ENCODE measurements at regions not wholly inside any gene's neighbourhood (a gene's known extent, or its start where the extent isn't known, plus 50 kb on each side); places are given as distances from the start of the nearest gene placed in this dataset.

DNA sequence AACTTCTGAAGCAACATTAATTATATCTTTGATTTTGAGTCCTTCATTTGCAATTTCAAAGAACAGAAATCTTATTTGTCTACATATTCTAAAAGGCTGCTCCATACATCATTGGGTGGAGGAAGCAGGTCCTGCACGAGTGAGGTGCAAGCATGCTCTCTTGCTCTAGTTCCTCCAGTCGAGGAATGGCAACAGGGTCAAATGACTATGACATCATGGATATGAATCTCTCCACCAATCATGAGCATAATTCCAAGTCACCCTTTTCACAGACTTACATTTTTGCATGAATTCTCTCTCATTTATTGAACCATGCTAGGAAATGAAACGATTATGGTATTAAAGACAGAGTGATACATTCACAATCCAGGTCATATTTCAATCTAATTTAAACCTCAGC, 608.8 kb upstream of the SOX11 start:
- DNase-seq = no peak

DNA sequence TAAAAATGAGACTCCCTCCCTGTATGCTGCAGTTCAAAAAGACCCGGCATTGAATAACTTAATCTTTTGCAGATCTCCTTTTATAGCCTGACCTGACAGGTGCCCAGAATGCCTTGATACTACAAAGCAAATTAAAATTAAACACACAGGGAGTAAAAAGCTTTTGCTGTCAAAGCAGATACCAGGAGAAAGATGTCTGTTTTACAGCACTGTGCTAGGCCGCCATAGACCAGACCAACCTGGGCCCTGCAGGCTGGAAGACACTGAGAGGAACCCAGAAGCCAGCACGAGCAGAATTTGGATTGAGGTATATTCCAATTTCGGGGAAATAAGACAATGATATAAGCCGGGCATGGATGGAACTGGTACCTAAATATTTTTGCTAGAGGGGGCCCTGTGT, 602.8 kb upstream of the SOX11 start:
- no peak for DNase-seq

DNA sequence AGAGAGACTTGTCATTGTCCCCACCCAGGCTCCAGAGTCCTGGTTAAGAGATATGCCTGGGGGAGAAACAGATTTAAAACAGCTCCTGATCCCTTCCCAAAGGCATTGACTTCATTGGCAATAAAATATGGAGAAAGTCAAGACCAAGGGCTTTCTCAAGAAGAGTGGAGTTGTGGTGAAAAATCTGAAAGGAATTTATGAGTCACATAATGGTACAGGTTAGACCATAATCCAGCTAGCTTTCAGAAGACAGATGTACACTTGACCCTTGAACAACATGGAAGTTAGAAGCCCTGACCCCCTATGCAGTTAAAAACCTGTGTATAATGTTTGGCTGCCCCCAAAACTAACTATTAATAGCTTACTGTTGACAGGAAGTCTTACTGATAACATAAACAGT, 599.1 kb upstream of the SOX11 start:
- no peak for DNase-seq

DNA sequence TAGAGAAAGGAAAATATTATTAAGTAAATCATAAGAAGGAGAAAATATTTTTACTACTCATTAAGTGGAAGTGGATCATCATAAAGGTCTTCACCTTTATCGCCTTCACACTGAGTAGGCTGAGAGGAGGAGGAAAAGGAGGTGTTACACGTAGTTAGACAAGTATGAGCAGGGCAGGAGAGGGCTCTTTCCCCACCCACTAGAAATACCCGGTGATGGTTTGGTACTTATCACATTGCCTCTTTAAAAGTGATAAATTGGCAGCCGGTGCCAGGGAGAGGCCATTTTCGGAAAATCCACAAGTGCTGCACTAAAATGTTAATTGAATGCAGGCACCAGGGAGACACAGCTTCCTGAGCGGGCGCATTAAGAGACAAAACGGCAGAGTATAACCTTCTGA, 598.7 kb upstream of the SOX11 start:
- no peak for DNase-seq

DNA sequence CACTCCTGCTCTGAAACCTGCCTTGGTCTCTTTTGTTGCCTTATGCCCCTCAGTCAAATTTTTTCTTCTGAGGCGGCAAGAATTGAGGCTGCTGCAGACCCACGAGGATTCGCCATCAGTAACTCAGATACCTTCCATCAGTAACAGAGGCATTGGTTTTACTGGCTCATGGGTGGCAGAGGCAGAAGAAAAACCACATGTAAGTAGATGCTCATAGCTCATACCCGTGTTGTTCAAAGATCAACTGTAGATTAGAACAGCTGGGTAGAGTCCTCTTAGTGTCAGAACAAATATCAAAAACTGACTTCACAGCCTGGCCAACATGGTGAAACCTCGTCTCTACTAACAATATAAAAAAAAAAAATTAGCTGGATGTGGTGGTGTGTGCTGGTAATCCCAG, 598.0 kb upstream of the SOX11 start:
- no peak for DNase-seq

DNA sequence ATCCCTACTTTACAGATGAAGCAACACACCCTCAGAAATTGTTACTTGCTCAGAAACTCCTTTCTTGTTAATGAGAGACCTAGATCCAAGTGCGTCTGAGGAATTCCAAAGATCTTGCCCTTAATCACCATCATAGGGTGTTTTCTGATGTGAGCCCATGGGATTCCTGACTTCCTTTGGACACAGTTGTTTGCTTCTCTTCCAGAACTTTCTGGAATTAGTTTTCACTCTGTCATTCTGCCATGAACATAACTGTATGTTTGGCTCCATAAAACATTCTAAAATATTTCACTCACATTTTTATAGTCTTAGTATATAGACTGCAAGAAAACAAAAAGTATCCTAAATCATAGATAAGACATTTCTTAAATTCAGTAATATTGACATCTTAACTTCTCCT, 593.9 kb upstream of the SOX11 start:
- DNase-seq = no peak

DNA sequence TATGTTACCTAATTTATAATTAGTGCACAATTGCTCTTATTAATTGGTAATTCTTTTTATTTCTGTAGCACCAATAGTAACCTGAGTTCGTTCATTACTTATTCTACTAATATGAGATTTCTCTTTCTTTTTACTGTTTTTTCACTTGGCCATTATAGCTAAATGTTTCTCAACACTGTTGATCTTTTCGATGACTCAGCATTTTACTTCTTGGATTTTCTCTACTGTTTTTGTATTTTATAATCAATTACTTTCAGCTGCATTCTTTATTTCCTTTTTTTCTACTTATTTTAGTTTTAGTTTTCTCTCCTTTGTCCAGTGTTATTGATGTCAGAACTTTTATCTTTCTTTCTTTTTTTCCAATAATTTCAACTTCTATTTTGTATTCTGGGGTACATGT, 589.4 kb upstream of the SOX11 start:
- DNase-seq = no peak

DNA sequence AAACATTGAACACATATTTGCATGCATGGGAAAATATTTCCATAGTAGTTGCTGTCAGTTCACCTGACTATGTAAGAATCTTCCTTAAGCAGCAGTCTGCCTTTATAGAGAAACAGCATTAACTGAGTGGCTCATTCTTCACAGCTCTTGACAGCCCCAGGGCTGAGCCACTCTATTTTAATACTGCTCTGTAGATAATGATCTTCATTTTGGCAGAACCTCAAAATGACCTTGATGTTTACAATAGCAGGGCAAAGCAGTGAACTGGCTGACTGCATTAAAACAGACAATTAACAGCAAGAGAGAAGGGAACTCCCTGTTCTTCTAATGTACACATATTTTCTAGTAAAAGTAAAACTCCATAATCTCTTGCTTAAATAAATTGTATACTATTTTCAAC, 580.6 kb upstream of the SOX11 start:
- DNase-seq = peak; percentile 32

DNA sequence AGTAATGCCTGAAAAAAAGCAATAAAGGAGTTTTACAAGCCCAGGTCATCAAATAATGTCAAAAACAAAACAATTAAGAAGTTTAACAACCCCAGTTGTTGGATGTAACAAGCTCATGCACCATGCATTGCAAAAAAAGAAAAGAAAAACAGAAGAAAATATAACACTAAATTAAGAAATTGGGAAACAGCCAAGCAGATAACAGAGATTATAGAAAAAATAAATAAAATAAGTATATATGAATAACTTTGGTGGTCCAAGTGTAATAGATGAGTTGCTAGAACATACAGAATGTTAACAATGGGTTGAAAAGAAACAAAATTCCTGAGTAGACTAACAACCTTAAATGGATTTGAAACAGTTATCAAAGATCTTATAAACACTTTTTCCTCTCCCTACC, 573.1 kb upstream of the SOX11 start:
- no peak for DNase-seq

DNA sequence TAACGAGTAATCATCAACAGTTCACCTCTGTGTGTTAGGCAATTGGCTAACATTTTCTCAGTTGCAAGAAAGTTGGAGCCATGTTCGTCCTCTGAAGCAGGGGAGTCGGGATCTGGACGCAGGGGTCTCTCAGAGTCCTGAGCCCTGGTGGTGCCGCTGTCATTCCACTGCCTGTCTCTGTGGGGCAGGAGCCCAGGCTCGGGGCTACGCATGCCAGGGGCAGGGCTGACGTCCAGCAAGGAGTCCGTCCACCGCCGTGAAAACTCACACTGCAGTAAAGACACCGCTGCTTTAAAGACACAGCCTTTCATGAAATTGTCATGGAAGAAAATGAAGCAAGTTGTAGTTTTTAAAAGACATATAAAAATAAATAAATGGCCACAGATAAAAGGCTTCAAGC, 571.1 kb upstream of the SOX11 start:
- DNase-seq = no peak

DNA sequence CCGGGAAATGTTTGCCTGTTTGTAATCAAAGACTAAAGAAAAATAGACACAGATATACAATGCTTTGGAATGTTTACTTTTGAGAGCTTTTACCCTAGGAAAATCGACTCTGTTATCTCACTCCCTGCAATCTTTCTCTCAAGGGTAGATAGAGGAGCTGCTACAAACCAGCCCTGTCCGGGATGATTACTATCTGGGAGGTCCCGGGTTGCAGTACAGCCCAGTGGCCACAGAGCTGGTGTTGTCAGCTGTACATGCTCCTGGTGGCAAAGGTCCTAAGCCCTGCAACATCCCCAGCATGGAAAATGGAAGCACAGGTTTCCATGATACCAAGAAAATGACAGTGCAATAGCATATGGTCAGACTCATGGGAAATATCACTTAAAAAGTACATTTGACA, 570.5 kb upstream of the SOX11 start:
- DNase-seq = peak; percentile 6

DNA sequence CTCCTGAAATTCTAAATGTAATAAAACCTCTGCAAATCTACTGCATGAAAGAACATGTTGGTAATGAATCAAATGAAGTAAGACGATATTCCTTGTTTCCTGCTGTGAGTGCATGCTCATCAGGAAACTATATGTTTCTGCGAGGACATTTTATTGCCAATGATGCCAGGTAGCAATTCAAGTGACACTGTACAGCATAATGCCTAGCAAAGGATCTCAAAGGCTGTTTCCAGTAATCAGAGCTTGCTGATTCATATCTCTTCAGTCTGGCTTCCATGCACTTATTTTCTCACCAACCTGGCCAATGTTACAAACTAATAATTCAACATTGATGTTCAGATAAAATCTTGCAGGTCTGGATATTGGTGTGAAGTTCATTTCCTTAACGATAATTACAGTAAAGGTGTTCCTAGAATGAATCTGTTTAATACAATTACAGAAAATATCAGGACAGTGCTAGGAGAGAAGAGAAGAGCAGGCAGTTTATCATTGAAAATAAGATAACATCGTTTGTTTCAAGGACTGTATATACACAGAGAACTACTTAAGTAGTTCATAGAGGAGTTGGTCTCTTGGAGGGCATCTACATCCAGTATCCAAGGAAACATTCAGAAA, 568.5 kb upstream of the SOX11 start:
- DNase-seq = no peak

DNA sequence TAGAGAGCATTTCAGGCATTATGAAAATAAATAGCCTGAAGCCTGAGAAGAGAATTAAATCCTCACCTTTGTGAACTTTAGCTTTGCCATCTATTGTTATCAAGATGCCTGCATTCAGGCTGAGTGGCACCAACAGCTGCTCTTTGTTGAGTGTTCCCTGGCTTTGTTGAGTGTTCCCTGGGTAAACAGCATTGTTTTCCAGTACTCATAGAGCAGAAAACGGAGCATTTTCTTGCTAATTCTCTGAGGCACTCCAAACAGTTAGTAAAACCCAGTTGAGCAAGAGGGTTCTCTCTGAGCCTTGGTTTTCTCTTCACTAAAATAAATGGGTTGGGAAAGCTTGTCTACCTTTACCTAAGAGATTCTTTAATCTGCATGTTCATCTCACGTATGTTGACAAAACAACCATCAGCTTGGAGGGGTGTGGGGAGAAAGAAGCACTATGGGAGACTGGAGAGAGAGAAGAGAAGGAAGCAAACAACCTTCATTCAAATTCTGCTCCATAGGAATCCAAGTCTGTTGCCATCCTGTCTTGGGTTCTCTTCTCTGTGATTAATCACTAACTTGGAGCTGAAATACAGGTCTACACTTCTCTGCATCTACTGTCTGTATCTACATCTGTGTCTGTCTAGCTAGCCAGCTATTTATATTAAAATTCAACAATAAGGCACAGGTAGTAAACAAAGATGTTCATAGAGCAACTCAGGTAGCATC, 567.0 kb upstream of the SOX11 start:
- DNase-seq = no peak

DNA sequence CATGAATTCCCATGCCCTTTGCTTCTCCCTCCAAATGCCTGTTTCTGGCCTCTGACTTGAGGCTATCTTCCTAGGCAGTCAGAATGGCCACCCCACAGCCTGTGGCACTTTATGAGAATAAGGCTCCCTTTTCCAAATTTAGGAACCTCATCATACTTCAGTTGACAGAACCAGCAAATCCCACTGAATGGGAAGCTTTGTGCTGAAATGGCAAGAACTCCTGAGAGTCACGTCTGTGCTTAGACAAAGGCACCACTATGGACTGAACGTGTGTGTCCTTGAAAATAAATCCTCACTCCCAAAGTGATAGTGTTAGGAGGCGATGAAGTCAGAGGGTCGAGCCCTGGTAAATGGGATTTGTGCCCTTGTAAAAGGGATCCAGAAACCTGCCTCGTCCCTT, 559.9 kb upstream of the SOX11 start:
- no peak for DNase-seq

DNA sequence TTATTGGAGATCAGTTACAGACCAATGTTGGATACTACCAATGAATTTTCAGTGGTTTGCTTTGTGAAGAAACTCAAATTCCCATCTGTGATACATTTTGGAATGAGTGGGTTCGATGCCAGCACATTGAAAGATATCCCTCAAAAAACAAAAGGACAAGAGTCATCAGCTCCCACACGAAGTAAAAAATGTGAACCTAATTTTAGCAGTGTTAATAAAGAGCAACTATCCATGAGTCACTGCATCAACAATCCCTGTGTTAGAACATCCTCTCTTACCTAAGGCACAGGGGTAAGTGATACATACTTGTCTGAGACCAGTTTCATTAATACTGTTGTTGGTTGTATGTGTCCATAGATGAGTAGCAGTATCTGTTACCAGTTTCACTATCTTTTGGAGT, 551.8 kb upstream of the SOX11 start:
- no peak for DNase-seq

DNA sequence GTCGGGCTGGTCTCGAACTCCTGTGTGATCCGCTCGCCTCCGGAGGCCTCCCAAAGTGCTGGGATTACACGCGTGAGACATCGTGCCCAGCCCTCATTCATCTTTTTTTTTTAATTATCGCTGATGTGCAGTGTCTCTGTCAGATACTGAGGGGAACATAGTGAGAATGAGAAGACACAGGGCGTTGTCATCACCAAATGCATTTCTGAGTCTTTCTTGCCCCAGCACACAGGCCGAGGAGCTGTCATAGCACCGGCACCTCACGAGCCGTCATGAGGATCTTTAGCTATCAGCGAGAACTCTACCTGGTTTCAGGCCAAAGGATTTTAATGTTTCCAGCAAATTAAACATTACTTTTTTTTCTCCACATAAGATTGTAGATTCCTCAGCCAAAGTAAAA, 548.0 kb upstream of the SOX11 start:
- no peak for DNase-seq

DNA sequence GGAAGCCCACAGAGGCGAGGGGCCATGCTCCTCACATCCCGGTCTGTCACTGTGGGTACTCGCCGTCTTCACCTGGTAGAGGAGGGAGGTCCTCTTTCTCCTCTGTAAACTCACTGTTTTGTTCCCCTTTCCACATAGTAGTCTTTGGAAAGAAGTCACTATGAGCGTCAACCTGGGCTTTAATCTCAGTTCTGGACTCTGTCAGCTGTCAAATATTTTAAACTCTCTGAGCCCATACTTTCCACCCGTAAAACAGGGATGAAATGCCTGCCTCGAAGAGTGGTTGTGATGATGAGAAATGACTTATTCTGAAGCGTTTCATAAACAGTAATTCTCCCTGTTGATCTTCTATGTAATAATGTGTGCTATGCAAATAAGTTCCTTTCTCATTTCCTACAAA, 547.1 kb upstream of the SOX11 start:
- peak; percentile 47 for DNase-seq

DNA sequence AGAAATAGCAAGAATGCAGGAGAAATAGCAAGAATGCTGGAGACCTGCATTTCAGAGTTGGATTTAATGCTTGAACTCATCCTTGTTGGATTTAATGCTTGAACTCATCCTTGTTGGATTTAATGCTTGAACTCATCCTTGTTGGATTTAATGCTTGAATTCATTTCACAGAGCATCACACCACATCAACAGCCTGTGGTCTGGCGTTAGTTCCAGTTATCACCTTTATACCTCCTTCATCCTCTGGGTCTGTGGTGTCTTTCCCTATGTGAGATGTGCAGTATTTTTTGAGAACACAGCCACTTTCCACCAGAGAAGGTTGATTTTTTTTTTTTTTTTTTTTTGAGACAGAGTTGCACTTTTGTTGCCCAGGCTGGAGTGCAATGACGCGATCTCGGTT, 546.4 kb upstream of the SOX11 start:
- DNase-seq = no peak

DNA sequence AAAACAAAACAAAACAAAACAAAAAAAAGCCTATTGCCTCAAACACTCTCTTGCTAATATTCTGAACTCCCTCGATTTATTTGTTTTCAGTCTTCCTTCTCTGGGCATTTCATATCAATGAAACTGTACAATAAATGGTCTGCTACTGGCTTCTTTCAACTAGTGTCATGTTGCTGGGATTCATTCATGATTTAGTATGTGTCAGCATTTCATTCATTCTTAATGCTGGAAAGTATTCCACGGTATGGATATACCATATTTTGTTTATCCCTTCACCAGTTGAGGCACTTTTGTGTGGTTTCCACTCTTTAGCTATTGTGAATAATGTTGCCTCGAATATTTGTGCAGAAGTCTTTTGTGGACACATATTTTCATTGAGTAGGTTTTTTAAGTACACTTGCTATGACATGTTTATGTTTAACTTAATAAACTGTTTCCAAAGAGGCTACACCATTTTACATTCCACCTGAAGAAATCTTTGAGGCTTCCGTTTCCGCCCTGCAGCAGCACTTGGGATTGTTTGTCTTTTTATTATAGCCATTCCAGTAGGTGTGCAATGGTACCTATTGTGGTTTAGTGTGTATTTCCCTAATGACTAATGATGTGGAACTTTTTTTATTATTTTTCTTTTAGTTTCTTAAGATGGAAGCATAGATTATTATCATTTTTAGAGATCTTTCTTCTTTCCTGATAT, 543.6 kb upstream of the SOX11 start:
- DNase-seq = no peak

DNA sequence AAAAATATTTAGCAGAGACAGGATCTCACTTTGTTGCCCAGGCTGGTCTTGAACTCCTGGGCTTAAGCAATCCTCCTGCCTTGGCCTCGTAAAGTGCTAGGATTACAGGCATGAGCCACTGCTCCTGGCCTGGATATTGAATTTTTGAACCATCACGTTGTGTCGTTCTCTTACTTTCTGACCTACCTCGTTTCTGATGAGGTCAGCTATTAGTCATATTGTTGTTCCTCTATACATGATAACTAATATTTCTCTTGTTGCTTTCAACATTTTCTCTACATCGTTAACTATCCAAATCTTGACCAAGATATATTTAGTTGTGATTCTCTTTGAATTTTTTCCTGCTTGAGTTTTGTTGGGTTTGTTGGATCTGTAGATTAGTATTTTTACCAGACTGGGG, 541.3 kb upstream of the SOX11 start:
- no peak for DNase-seq

DNA sequence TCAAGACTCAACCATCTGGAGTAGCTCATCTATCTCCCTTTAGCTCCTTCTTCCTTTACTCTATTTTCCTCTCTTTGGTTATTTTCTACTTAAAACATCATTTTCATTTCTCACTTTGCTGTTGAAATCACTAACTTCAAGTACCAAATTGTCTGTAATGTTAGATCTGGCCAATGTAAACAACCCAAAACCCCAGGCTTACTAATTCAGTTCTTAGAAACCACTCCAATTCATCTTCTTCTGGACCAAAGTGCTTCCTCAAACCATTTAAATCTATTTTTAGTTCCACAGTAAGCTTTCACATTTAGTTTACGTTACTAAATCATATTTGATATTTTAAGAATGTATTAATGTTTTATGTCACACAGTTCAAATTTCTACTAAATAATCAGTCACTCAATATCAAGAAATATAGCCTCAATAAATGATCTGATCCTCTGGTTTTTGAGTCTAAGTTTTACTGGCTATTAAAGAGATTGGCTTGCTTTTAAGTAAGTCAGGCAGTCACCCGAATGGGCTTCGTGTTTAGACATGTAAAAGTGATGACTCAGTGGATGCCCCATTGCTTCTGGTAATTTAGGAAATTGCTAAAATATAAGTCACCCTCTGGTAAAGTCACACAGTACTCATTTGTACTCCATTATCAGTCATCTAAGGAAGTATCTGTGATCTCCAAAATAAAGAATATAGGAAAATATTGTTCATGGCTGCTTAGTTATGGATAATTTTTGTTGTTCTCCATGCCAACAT, 527.2 kb upstream of the SOX11 start:
- DNase-seq = peak; percentile 7

DNA sequence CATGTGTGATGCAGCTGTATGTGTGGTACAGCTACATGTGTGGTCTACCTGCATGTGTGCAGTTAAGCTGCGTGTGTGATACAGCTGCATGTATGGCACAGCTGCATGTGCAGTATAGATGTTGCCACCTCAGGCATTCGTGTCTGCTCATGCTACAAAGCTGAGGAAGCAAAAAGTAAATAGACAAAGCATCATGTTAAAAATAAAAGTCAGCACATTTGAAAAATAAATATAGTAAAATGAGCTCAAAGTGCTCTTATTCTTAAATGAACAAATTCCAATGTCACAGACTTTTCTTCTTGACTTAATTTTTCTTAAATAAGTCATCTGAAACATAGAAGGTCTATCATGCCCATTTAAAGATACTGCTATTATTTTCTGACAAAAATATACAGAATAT, 519.3 kb upstream of the SOX11 start:
- no peak for DNase-seq

DNA sequence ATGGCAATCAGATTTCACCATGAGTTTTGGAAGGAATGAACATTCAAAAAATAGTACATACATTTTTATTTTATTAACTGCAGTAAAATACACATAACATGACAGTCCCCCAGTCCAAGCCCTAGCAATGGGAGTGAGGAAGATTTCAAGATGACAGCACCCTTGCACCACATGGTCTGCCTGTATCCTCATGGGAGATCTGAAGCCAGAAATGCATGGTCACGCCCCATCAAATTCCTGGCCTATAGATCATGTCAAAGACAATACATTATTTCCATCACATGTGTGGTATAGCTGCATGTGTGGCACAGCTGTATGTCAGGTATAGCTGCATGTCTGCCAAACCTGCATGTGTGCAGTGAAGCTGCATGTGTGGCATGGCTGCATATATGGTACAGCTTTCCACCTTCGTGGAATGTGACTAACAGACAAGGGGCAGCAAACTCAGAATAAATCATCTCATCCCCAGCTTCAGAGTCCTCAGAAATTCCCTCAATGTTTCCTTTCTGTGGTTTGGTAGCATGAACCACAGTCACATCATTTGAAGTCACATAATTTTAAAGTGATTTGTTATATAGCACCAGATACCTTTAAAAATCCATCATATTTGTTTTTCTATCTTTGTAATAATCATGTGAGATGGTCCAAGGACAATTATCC, 518.2 kb upstream of the SOX11 start:
- DNase-seq = no peak

Data from tongue (tissue), 1 donor.